ENCODE measurements at regions not wholly inside any gene's neighbourhood (a gene's known extent, or its start where the extent isn't known, plus 50 kb on each side); places are given as distances from the start of the nearest gene placed in this dataset.
"Not testable (repeated sequence)": the region's sequence is repeated elsewhere in the genome, so short reads cannot be mapped to it uniquely, and the experiment has no call there.

- DNase-seq, result peak; percentile 60 to 61
Observed at GRCh38 chr2:60355849-60356261, 197.6 kb downstream of the BCL11A start.

GRCh38 chr2:60354713-60355112 is 198.7 kb downstream of the BCL11A start:
- no peak for DNase-seq

- no peak for DNase-seq
Observed at GRCh38 chr2:60353863-60354262, 199.6 kb downstream of the BCL11A start.

GRCh38 chr2:60353406-60353800 is 200.1 kb downstream of the BCL11A start:
- DNase-seq, result no peak

- DNase-seq, result no peak
Observed at GRCh38 chr2:60352491-60353405, 200.7 kb downstream of the BCL11A start.

- no peak for DNase-seq
Observed at GRCh38 chr2:60351802-60352201, 201.7 kb downstream of the BCL11A start.

GRCh38 chr2:60351321-60351720 is 202.1 kb downstream of the BCL11A start:
- DNase-seq, result no peak

- no peak for DNase-seq
Observed at GRCh38 chr2:60350791-60351190, 202.7 kb downstream of the BCL11A start.

- no peak for DNase-seq
Observed at GRCh38 chr2:60347781-60348180, 205.7 kb downstream of the BCL11A start.

GRCh38 chr2:60342491-60342890 is 211.0 kb downstream of the BCL11A start:
- DNase-seq, result not testable (repeated sequence)

- no peak for DNase-seq
Observed at GRCh38 chr2:60341151-60341550, 212.3 kb downstream of the BCL11A start.

- no peak for DNase-seq
Observed at GRCh38 chr2:60339286-60339685, 214.2 kb downstream of the BCL11A start.

GRCh38 chr2:60337142-60337497 is 216.3 kb downstream of the BCL11A start:
- DNase-seq, result no peak

GRCh38 chr2:60336442-60337141 is 216.9 kb downstream of the BCL11A start:
- no peak for DNase-seq

- no peak for DNase-seq
Observed at GRCh38 chr2:60335533-60336237, 217.8 kb downstream of the BCL11A start.

GRCh38 chr2:60334610-60335009 is 218.8 kb downstream of the BCL11A start:
- peak in 1 of 2 experiments; percentile 25 for DNase-seq

- no peak for DNase-seq
Observed at GRCh38 chr2:60333264-60333663, 220.2 kb downstream of the BCL11A start.

GRCh38 chr2:60331115-60331809 is 222.2 kb downstream of the BCL11A start:
- DNase-seq, result no peak

GRCh38 chr2:60329225-60329624 is 224.2 kb downstream of the BCL11A start:
- DNase-seq, result no peak

- DNase-seq, result no peak
Observed at GRCh38 chr2:60324536-60324935, 228.9 kb downstream of the BCL11A start.

- no peak for DNase-seq
Observed at GRCh38 chr2:60321816-60322215, 231.6 kb downstream of the BCL11A start.

- DNase-seq, result no peak
Observed at GRCh38 chr2:60320724-60321123, 232.7 kb downstream of the BCL11A start.

- no peak for DNase-seq
Observed at GRCh38 chr2:60319031-60319547, 234.4 kb downstream of the BCL11A start.

Data from Kasumi-1 (cell line).